Adrenal gland (tissue), 5 donors: ENCODE measurements at regions not wholly inside any gene's neighbourhood (a gene's known extent, or its start where the extent isn't known, plus 50 kb on each side); places are given as distances from the start of the nearest gene placed in this dataset.

ENCODE experiments used
- CTCF ChIP-seq, 6 experiments: fragments of 450-650 bp in 4 of 6; fragments of 200-600 bp in 2 of 6; sonication (generic) in 1 of 6; IDR thresholded peaks; 1 replicate in 5 of 6; 2 replicates in 1 of 6; pipeline versions ENCODE4 v1.5.1 to v1.8.0; 2016 to 2021; ENCODE audit warnings: antibody characterized with exemption in 6 of 6, mild to moderate bottlenecking in 2 of 6, moderate library complexity in 1 of 6
- POLR2A ChIP-seq, 2 donors: fragments of 450-650 bp; IDR thresholded peaks; one replicate each; pipeline ENCODE4 v1.6.1; 2017; ENCODE audit warnings: antibody characterized with exemption in 2 of 2, mild to moderate bottlenecking in 2 of 2, moderate library complexity in 1 of 2
- donor health status: DM: no; HTN: no; CAD: no.

- TF ChIP-seq CTCF (IDR thresholded peaks at IDR 0.05) = no peak
- TF ChIP-seq POLR2A (IDR thresholded peaks at IDR 0.05) = no peak
These were observed 382.6 kb downstream of the RASEF start for GRCh38 chr9:82680179-82680935.
